Activated T-helper 17 cell treated with anti-CD3 and anti-CD28 coated beads, Interleukin-2, amount 50 U/mL, for 72 hours (primary cell): ENCODE measurements at regions not wholly inside any gene's neighbourhood (a gene's known extent, or its start where the extent isn't known, plus 50 kb on each side); places are given as distances from the start of the nearest gene placed in this dataset.
"Not testable (repeated sequence)": the region's sequence is repeated elsewhere in the genome, so short reads cannot be mapped to it uniquely, and the experiment has no call there.

Experiments used
- ATAC-seq: fragments of 150-1000 bp; cut with Tn5 transposase; replicated peaks from 2 replicates; pipeline ENCODE4 v1.10.0; 2021; ENCODE audit warnings: mild to moderate bottlenecking, moderate library complexity
- H3K27ac Mint-ChIP-seq: one replicate; pipeline ENCODE4 v1.8.0; 2022; ENCODE audit warnings: mixed read lengths
- H3K27me3 Mint-ChIP-seq: one replicate; pipeline ENCODE4 v1.8.0; 2022; ENCODE audit warnings: mixed read lengths
- H3K36me3 Mint-ChIP-seq: one replicate; pipeline ENCODE4 v1.8.0; 2022; ENCODE audit warnings: low read depth, mild to moderate bottlenecking, mixed read lengths
- H3K4me1 Mint-ChIP-seq: one replicate; pipeline ENCODE4 v1.8.0; 2022; ENCODE audit warnings: mixed read lengths
- H3K4me3 Mint-ChIP-seq: one replicate; pipeline ENCODE4 v1.8.0; 2022; ENCODE audit warnings: mild to moderate bottlenecking, mixed read lengths
- H3K9me3 Mint-ChIP-seq: one replicate; pipeline ENCODE4 v1.8.0; 2022; ENCODE audit warnings: mixed read lengths

DNA sequence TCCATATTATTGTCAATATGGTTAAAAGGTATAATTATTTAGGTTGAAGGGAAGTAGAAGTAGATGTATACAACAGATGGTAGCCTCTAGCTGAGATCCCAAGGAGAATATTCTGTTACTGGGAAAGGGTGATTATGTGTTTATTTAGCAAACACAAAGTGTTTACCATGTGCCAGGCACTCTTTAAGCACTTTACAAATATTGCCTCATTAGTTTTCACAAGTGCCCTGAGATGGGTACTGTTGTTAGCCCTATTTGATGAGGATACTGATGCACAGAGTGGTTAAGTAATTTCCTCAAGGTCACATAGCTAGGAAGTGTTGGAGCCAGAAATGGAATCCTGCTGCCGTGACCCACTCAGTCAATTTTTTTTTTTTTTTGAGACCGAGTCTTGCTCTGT, 60.3 kb upstream of the NIPA1 start:
- H3K27me3 Mint-ChIP-seq: peaks cover 17% of the 10 kb centered on the region
- H3K9me3 Mint-ChIP-seq, H3K36me3 Mint-ChIP-seq, H3K27ac Mint-ChIP-seq, H3K4me1 Mint-ChIP-seq, H3K4me3 Mint-ChIP-seq, ATAC-seq: not testable (repeated sequence)

GRCh38 chr15:22735067-22735466, 51.4 kb upstream of the NIPA1 start:
- H3K27me3 Mint-ChIP-seq: peaks cover 16% of the 10 kb centered on the region
- not testable (repeated sequence) for ATAC-seq, H3K36me3 Mint-ChIP-seq, H3K9me3 Mint-ChIP-seq, H3K4me3 Mint-ChIP-seq, H3K27ac Mint-ChIP-seq, H3K4me1 Mint-ChIP-seq

- no peaks in the 10 kb centered on the region for H3K9me3 Mint-ChIP-seq
- no peak for ATAC-seq
- H3K4me3 Mint-ChIP-seq: no peak overlapping the region
- H3K36me3 Mint-ChIP-seq: no peaks in the 10 kb centered on the region
- peaks cover 20% of the 10 kb centered on the region for H3K27me3 Mint-ChIP-seq
- no peak overlapping the region for H3K27ac Mint-ChIP-seq
- peaks cover 9% of the 10 kb centered on the region for H3K4me1 Mint-ChIP-seq
These were observed 50.7 kb upstream of the NIPA1 start for GRCh38 chr15:22735781-22736180.

DNA sequence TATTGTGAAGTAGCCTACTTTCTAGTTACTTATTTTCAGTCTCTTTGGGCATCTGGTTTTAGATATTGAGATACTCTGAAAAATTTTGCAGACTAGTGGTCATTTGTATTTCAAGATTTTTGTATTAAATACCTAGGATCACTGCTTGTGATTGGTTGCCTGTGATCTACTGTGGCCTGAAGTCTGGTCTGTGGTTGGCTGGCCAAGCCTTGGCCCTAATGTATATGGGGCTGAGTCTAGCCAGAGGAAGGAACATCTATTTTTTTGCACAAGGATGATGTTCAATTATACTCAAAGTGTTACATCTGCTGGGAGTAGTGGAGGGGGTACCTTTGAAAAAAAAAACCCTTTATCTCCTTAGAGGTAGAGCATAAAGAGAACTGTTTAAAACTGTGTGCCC, 50.2 kb upstream of the NIPA1 start:
- peaks cover 20% of the 10 kb centered on the region for H3K27me3 Mint-ChIP-seq
- not testable (repeated sequence) for H3K4me3 Mint-ChIP-seq, H3K27ac Mint-ChIP-seq, ATAC-seq, H3K9me3 Mint-ChIP-seq, H3K4me1 Mint-ChIP-seq, H3K36me3 Mint-ChIP-seq
